Lung (tissue), 11 donors: ENCODE measurements at regions not wholly inside any gene's neighbourhood (a gene's known extent, or its start where the extent isn't known, plus 50 kb on each side); places are given as distances from the start of the nearest gene placed in this dataset.

Experiments used
- ATAC-seq: fragments of 200-7000 bp; cut with Tn5 transposase; one replicate; pipeline ENCODE4 v1.9.1; 2020; ENCODE audit warnings: moderate number of reproducible peaks; ENCODE audit not compliant: insufficient read depth, low FRiP score
- DNase-seq, 3 donors: peaks; one replicate each; pipeline ENCODE4 v3.0.0-alpha.2; 2013 to 2017
- H3K27ac ChIP-seq, 2 donors: one replicate each; pipeline ENCODE4 v1.5.1; 2013; ENCODE audit warnings: mild to moderate bottlenecking in 2 of 2, moderate library complexity in 2 of 2, control low read depth in 1 of 2, inconsistent platforms in 1 of 2, low read depth in 1 of 2, low read length in 1 of 2
- H3K27me3 ChIP-seq, 3 donors: one replicate each; pipeline ENCODE4 v1.5.1; 2013; ENCODE audit warnings: low read length in 2 of 3; ENCODE audit not compliant: control insufficient read depth in 3 of 3, insufficient read depth in 3 of 3
- H3K36me3 ChIP-seq, 4 donors: one replicate each; pipeline ENCODE4 v1.5.1; 2013; ENCODE audit warnings: low read length in 4 of 4, mild to moderate bottlenecking in 1 of 4, moderate library complexity in 1 of 4; ENCODE audit not compliant: control insufficient read depth in 4 of 4, insufficient read depth in 4 of 4
- H3K4me1 ChIP-seq, 5 donors: one replicate each; pipeline ENCODE4 v1.5.1; 2013; ENCODE audit warnings: low read length in 5 of 5, mild to moderate bottlenecking in 2 of 5, moderate library complexity in 1 of 5; ENCODE audit not compliant: control insufficient read depth in 5 of 5, insufficient read depth in 5 of 5
- H3K4me3 ChIP-seq: one replicate; pipeline ENCODE4 v1.5.1; 2013; ENCODE audit warnings: mild to moderate bottlenecking, control low read depth, moderate library complexity
- H3K9ac ChIP-seq, 2 donors: one replicate each; pipeline ENCODE4 v1.5.1; 2013; ENCODE audit warnings: low read length in 2 of 2, control low read depth in 1 of 2; ENCODE audit not compliant: insufficient read depth in 1 of 2
- H3K9me3 ChIP-seq, 4 donors: one replicate each; pipeline ENCODE4 v1.5.1; 2013; ENCODE audit warnings: low read length in 3 of 4, mild to moderate bottlenecking in 1 of 4, moderate library complexity in 1 of 4; ENCODE audit not compliant: control insufficient read depth in 4 of 4, insufficient read depth in 3 of 4
- WGBS, 2 donors: extraction: QIAGEN DNeasy Blood & Tissue Kit; methylation state at CpG; one replicate each; pipeline ENCODE4 v1.1.7; 2013; 5-methylcytosine and 5-hydroxymethylcytosine counted together
- TF ChIP-seq, protein P1 (sequence below): IDR thresholded peaks from 2 replicates; pipeline ENCODE4 v1.5.1; 2012; ENCODE audit warnings: mild to moderate bottlenecking; ENCODE audit errors: control extremely low read depth, extremely low read depth
- donor health status: control.
- donor health status: control.
- donor health status: Bipolar disorder and iron deficiency.
- donor health status: healthy.
- donor health status: DM: yes; HTN: yes; CAD: no.

DNA sequence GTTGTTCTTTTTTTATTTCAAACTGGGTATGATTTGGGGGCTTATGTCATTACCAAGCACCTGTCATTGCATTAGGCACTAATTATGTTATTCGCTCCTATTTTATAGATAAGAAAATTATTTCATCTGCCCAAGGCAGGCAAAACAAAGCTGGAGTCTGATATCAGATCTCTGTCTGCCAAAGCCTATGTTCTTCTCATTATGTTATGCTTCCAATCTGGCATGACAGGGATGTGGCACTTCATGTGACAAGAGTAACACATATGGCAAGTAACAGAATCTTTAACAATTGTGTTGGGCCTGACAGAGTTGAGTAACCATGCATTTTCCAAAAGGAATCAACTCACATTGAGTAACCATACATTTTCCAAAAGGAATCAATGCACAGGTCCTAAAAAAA, 61.2 kb upstream of the TOM1L1 start:
- no peaks in the 10 kb centered on the region for H3K27me3 ChIP-seq
- peaks cover 0 to 12% (median 2%) of the 10 kb centered on the region in 4 donors for H3K9me3 ChIP-seq
- no peak overlapping the region for H3K4me3 ChIP-seq

GRCh38 chr17:54840885-54841591, 59.6 kb upstream of the TOM1L1 start:
- Histone ChIP-seq H3K4me3 (no peak overlapping the region), H3K9ac (no peak overlapping the region), H3K36me3 (no peaks in the 10 kb centered on the region), H3K27ac (no peak overlapping the region), H3K4me1 (no peaks in the 10 kb centered on the region), H3K27me3 (no peaks in the 10 kb centered on the region), H3K9me3 (peaks cover 0 to 12% (median 2%) of the 10 kb centered on the region in 4 donors)
- ATAC-seq (no peak), DNase-seq (no peak)
- WGBS, 2 donors, result 61 to 76% methylated on average over 4 of the region's 4 CpGs
- TF ChIP-seq, protein P1, sequence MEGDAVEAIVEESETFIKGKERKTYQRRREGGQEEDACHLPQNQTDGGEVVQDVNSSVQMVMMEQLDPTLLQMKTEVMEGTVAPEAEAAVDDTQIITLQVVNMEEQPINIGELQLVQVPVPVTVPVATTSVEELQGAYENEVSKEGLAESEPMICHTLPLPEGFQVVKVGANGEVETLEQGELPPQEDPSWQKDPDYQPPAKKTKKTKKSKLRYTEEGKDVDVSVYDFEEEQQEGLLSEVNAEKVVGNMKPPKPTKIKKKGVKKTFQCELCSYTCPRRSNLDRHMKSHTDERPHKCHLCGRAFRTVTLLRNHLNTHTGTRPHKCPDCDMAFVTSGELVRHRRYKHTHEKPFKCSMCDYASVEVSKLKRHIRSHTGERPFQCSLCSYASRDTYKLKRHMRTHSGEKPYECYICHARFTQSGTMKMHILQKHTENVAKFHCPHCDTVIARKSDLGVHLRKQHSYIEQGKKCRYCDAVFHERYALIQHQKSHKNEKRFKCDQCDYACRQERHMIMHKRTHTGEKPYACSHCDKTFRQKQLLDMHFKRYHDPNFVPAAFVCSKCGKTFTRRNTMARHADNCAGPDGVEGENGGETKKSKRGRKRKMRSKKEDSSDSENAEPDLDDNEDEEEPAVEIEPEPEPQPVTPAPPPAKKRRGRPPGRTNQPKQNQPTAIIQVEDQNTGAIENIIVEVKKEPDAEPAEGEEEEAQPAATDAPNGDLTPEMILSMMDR, result no peak

More for the DNA sequence above, 61.2 kb upstream of the TOM1L1 start:
- ATAC-seq (no peak), DNase-seq (no peak)
- 90 to 98% methylated on average over 1 of the region's 1 CpG for WGBS, 2 donors
- Histone ChIP-seq H3K27ac (no peak overlapping the region), H3K4me1 (no peaks in the 10 kb centered on the region), H3K36me3 (no peaks in the 10 kb centered on the region), H3K9ac (no peak overlapping the region)
- TF ChIP-seq, protein P1, result no peak

DNA sequence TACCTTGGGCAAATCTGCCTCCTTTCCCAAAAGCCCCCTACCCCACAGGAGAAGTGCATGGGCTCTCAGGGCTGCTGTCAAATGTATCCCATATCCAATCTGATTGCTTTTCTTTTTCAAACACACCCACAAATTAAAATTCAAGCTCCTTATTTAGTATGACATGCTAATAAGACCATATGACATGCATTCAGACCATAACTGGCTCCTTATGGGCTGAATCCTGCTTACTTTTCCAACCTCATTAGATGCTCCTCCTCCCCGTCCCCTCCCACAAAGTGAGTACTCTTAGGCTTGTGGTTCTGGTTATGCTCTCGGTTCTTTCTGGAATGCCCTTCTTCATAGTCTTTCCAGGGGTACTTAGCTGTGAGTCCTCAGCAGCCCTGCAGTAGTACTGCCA, 59.0 kb upstream of the TOM1L1 start:
- DNase-seq (no peak), ATAC-seq (no peak)
- 71 to 81% methylated on average over 2 of the region's 2 CpGs for WGBS, 2 donors
- no peaks in the 10 kb centered on the region for H3K4me1 ChIP-seq
- no peak overlapping the region for H3K9ac ChIP-seq
- H3K4me3 ChIP-seq, result no peak overlapping the region
- H3K36me3 ChIP-seq, result no peaks in the 10 kb centered on the region
- TF ChIP-seq, protein P1, result no peak
- peaks cover 0 to 6% (median 0%) of the 10 kb centered on the region in 4 donors for H3K9me3 ChIP-seq
- H3K27ac ChIP-seq, result no peak overlapping the region
- H3K27me3 ChIP-seq, result no peaks in the 10 kb centered on the region

GRCh38 chr17:54844233-54844632, 56.4 kb upstream of the TOM1L1 start:
- no peak overlapping the region for H3K4me3 ChIP-seq
- TF ChIP-seq, protein P1, result no peak
- ATAC-seq (no peak), DNase-seq (no peak)
- H3K9ac ChIP-seq, result no peak overlapping the region
- H3K36me3 ChIP-seq, result no peaks in the 10 kb centered on the region
- H3K4me1 ChIP-seq, result no peaks in the 10 kb centered on the region
- H3K27ac ChIP-seq, result no peak overlapping the region
- H3K9me3 ChIP-seq, result no peaks in the 10 kb centered on the region
- no peaks in the 10 kb centered on the region for H3K27me3 ChIP-seq
- WGBS, 2 donors, result 87 to 91% methylated on average over 5 of the region's 5 CpGs
